ENCODE measurements at regions not wholly inside any gene's neighbourhood (a gene's known extent, or its start where the extent isn't known, plus 50 kb on each side); places are given as distances from the start of the nearest gene placed in this dataset.

GRCh38 chr10:131776496-131776895 lies 124.3 kb upstream of the PPP2R2D start:
- no peak overlapping the region for H3K4me3 ChIP-seq (ENCODE audit: control insufficient read depth, low read depth, low read length)
- TF ChIP-seq CTCF (IDR thresholded peaks at IDR 0.05; ENCODE audit: control insufficient read depth, insufficient read depth, low read depth, low read length, missing control alignments), result no peak
- no peak for DNase-seq (ENCODE audit: low read depth)

- TF ChIP-seq CTCF (IDR thresholded peaks at IDR 0.05; ENCODE audit: control insufficient read depth, insufficient read depth, low read depth, low read length, missing control alignments), result no peak
- DNase-seq (ENCODE audit: low read depth), result no peak
- H3K4me3 ChIP-seq (ENCODE audit: control insufficient read depth, low read depth, low read length), result no peak overlapping the region
These were observed 123.6 kb upstream of the PPP2R2D start for GRCh38 chr10:131777162-131777561.

- H3K4me3 ChIP-seq (ENCODE audit: control insufficient read depth, low read depth, low read length), result no peak overlapping the region
- no peak for TF ChIP-seq CTCF (IDR thresholded peaks at IDR 0.05; ENCODE audit: control insufficient read depth, insufficient read depth, low read depth, low read length, missing control alignments)
- no peak for DNase-seq (ENCODE audit: low read depth)
These were observed 122.9 kb upstream of the PPP2R2D start for GRCh38 chr10:131777921-131778320.

- H3K4me3 ChIP-seq (ENCODE audit: control insufficient read depth, low read depth, low read length), result no peak overlapping the region
- no peak for DNase-seq (ENCODE audit: low read depth)
- TF ChIP-seq CTCF (IDR thresholded peaks at IDR 0.05; ENCODE audit: control insufficient read depth, insufficient read depth, low read depth, low read length, missing control alignments), result no peak
These were observed 122.4 kb upstream of the PPP2R2D start for GRCh38 chr10:131778385-131778784.

GRCh38 chr10:131778842-131779241 lies 122.0 kb upstream of the PPP2R2D start:
- H3K4me3 ChIP-seq (ENCODE audit: control insufficient read depth, low read depth, low read length), result no peak overlapping the region
- TF ChIP-seq CTCF (IDR thresholded peaks at IDR 0.05; ENCODE audit: control insufficient read depth, insufficient read depth, low read depth, low read length, missing control alignments), result no peak
- no peak for DNase-seq (ENCODE audit: low read depth)

- no peak for TF ChIP-seq CTCF (IDR thresholded peaks at IDR 0.05; ENCODE audit: control insufficient read depth, insufficient read depth, low read depth, low read length, missing control alignments)
- H3K4me3 ChIP-seq (ENCODE audit: control insufficient read depth, low read depth, low read length), result no peak overlapping the region
- DNase-seq (ENCODE audit: low read depth), result no peak
These were observed 121.0 kb upstream of the PPP2R2D start for GRCh38 chr10:131779661-131780394.

Data from AG09309 (cell line).